ENCODE measurements at regions not wholly inside any gene's neighbourhood (a gene's known extent, or its start where the extent isn't known, plus 50 kb on each side); places are given as distances from the start of the nearest gene placed in this dataset.

DNA sequence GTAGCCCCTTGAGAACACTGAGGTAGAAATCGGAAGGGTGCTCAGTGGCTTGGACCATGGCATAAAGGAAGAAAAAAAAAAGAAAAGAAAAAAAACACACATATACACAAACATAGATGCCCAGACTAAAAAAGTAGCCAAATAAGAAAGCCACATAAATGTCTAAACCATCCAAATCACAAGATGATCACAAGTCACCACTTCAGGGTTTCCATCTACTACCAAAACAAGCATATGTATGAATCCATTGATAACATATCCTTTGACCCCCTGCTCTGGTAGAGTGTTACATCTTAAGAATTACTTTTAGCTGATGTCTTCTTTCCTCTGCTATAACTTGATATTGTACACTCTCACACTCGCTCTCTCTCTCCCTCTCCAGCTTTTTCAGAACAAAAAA, 245.9 kb downstream of the AHR start:
- H3K4me3 ChIP-seq = no peak overlapping the region
- H3K4me2 ChIP-seq = no peak overlapping the region
- ChIA-PET CTCF (no interaction called here), POLR2A (no interaction called here)
- no peak overlapping the region for H3K27ac ChIP-seq
- no peak for DNase-seq (ENCODE audit: low read depth in 1 of 2, low spot score in 1 of 2)
- peaks cover 12% of the 10 kb centered on the region; the same call in 2 of the 3 replicates for H3K4me1 ChIP-seq
- TF ChIP-seq JUN (IDR thresholded peaks at IDR 0.05) = no peak
- TF ChIP-seq, protein P1, sequence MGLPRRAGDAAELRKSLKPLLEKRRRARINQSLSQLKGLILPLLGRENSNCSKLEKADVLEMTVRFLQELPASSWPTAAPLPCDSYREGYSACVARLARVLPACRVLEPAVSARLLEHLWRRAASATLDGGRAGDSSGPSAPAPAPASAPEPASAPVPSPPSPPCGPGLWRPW (IDR thresholded peaks at IDR 0.05) = no peak
- TF ChIP-seq FOXS1 (CRISPR knock-in tag; IDR thresholded peaks at IDR 0.05) = no peak
- TF ChIP-seq FOSL2 (IDR thresholded peaks at IDR 0.05) = no peak
- no peak for TF ChIP-seq FOSL2 (CRISPR knock-in tag; IDR thresholded peaks at IDR 0.05)
- no peak for TF ChIP-seq NFE2L2 (conservative IDR thresholded peaks at IDR 0.05; ENCODE audit: low read length)
- TF ChIP-seq KDM5A (IDR thresholded peaks at IDR 0.05) = no peak
- TF ChIP-seq POLR2AphosphoS2 (conservative IDR thresholded peaks at IDR 0.05; ENCODE audit: low read length) = no peak
- TF ChIP-seq HOXB13 (CRISPR knock-in tag; IDR thresholded peaks at IDR 0.05; ENCODE audit: low read depth) = no peak
- no peak for TF ChIP-seq EP300 (IDR thresholded peaks at IDR 0.05)
- TF ChIP-seq HOXA7 (CRISPR knock-in tag; IDR thresholded peaks at IDR 0.05) = no peak
- no peak for TF ChIP-seq FOSB (CRISPR knock-in tag; IDR thresholded peaks at IDR 0.05)
- TF ChIP-seq CHD2 (IDR thresholded peaks at IDR 0.05; ENCODE audit: low read length, partially characterized antibody) = no peak
- no peak for TF ChIP-seq EHMT2 (IDR thresholded peaks at IDR 0.05; ENCODE audit: low read depth)
- TF ChIP-seq CBX8 (IDR thresholded peaks at IDR 0.05) = no peak
- no peak for TF ChIP-seq PHF8 (IDR thresholded peaks at IDR 0.05; ENCODE audit: borderline replicate concordance, low read depth)
- TF ChIP-seq SMC3 (IDR thresholded peaks at IDR 0.05) = no peak
- no peak for TF ChIP-seq ZC3H11A (IDR thresholded peaks at IDR 0.05)
- no peak for TF ChIP-seq ZFP36 (IDR thresholded peaks at IDR 0.05; ENCODE audit: borderline replicate concordance, partially characterized antibody)
- FAIRE-seq = no peak
- 86% methylated on average over 2 of the region's 2 CpGs for WGBS (ENCODE audit: missing lambda C conversion rate)
- H3K9me3 ChIP-seq = no peaks in the 10 kb centered on the region
- no peak for ATAC-seq

DNA sequence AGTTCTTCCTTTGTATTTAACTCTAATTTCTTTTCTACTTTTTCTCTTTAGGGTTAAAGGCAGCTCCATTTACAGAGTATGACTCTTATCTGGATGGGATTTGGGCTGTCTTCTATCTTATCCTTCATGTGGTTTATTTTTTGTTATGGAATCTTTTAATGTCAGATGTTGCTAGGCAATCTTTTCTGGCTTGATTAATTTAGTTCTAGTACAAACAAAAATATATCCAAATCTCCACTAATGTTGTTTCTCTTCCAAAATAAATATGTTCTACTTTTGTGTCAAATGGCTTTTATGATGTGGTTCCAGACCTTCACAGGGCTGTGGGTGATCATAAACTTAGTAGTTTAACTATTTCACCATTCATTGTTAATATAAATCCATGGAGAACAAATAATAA, 246.9 kb downstream of the AHR start:
- no peak overlapping the region for H3K4me3 ChIP-seq
- no peak for ATAC-seq
- FAIRE-seq = no peak
- DNase-seq (ENCODE audit: low read depth in 1 of 2, low spot score in 1 of 2) = no peak
- no peak overlapping the region for H3K27ac ChIP-seq
- TF ChIP-seq CBX2 (IDR thresholded peaks at IDR 0.05; ENCODE audit: borderline replicate concordance, low read depth) = no peak
- no peak for TF ChIP-seq TFCP2L1 (CRISPR knock-in tag; IDR thresholded peaks at IDR 0.05)
- no peak for TF ChIP-seq RFX5 (IDR thresholded peaks at IDR 0.05)
- no peak for TF ChIP-seq ZNF302 (CRISPR knock-in tag; IDR thresholded peaks at IDR 0.05)
- TF ChIP-seq HOXA7 (CRISPR knock-in tag; IDR thresholded peaks at IDR 0.05) = no peak
- TF ChIP-seq JUNB (IDR thresholded peaks at IDR 0.05) = no peak
- no peak for TF ChIP-seq CHD4 (IDR thresholded peaks at IDR 0.05; ENCODE audit: borderline replicate concordance)
- no peak for TF ChIP-seq FOXS1 (CRISPR knock-in tag; IDR thresholded peaks at IDR 0.05)
- no peak for TF ChIP-seq RAD21 (conservative IDR thresholded peaks at IDR 0.05 in 1 of 2, IDR thresholded peaks at IDR 0.05 in 1 of 2)
- TF ChIP-seq EHF (CRISPR knock-in tag; IDR thresholded peaks at IDR 0.05) = no peak
- TF ChIP-seq CHD2 (IDR thresholded peaks at IDR 0.05; ENCODE audit: low read length, partially characterized antibody) = no peak
- TF ChIP-seq FOSB (CRISPR knock-in tag; IDR thresholded peaks at IDR 0.05) = no peak
- no peak for TF ChIP-seq BHLHE40 (IDR thresholded peaks at IDR 0.05; ENCODE audit: low read depth, low read length)
- TF ChIP-seq, protein P2, sequence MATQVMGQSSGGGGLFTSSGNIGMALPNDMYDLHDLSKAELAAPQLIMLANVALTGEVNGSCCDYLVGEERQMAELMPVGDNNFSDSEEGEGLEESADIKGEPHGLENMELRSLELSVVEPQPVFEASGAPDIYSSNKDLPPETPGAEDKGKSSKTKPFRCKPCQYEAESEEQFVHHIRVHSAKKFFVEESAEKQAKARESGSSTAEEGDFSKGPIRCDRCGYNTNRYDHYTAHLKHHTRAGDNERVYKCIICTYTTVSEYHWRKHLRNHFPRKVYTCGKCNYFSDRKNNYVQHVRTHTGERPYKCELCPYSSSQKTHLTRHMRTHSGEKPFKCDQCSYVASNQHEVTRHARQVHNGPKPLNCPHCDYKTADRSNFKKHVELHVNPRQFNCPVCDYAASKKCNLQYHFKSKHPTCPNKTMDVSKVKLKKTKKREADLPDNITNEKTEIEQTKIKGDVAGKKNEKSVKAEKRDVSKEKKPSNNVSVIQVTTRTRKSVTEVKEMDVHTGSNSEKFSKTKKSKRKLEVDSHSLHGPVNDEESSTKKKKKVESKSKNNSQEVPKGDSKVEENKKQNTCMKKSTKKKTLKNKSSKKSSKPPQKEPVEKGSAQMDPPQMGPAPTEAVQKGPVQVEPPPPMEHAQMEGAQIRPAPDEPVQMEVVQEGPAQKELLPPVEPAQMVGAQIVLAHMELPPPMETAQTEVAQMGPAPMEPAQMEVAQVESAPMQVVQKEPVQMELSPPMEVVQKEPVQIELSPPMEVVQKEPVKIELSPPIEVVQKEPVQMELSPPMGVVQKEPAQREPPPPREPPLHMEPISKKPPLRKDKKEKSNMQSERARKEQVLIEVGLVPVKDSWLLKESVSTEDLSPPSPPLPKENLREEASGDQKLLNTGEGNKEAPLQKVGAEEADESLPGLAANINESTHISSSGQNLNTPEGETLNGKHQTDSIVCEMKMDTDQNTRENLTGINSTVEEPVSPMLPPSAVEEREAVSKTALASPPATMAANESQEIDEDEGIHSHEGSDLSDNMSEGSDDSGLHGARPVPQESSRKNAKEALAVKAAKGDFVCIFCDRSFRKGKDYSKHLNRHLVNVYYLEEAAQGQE (IDR thresholded peaks at IDR 0.05) = no peak
- TF ChIP-seq MAZ (IDR thresholded peaks at IDR 0.05; ENCODE audit: borderline replicate concordance, low read depth, low read length) = no peak
- ChIA-PET POLR2A (no interaction called here), CTCF (no interaction called here)
- H3K4me2 ChIP-seq = no peak overlapping the region
- peaks cover 12% of the 10 kb centered on the region; the same call in 2 of the 3 replicates for H3K4me1 ChIP-seq
- H3K9me3 ChIP-seq = no peaks in the 10 kb centered on the region
